ENCODE measurements at regions not wholly inside any gene's neighbourhood (a gene's known extent, or its start where the extent isn't known, plus 50 kb on each side); places are given as distances from the start of the nearest gene placed in this dataset.

- DNase-seq (ENCODE audit: low read depth in 2 of 2), result no peak
Measured at GRCh38 chrX:69278031-69278687, 112.9 kb upstream of the PJA1 start.

DNA sequence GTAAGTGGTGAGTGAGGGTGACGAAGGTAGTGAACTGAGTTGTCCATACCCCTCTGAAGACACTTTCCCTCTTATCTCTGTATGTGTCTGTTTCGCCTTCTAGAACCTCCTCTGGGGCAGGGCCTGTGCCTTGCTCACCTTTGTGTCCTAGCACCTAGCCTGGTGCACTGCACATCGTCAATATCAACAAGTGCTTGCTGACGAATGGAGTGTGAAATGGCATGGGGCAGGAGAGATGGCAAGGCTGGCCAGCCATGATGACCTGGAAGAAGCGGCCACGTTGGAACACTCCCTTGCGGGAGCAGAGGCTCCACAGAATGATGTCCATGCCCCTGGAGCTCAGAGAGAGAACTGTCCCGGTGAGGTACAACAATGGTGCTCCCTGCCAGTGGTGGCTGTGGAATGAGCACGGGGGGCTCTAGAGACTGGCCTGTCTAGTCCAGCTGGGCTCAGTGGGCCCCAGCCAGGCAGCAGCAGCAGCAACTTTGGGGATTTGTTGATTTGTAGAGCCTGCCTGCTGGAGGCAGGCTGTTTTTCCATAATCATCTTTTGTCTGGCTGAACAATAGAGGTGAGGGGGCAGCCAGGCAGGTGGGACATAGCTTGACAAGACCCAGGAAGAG lies 112.2 kb upstream of the PJA1 start:
- no peak for DNase-seq (ENCODE audit: low read depth in 2 of 2)

DNA sequence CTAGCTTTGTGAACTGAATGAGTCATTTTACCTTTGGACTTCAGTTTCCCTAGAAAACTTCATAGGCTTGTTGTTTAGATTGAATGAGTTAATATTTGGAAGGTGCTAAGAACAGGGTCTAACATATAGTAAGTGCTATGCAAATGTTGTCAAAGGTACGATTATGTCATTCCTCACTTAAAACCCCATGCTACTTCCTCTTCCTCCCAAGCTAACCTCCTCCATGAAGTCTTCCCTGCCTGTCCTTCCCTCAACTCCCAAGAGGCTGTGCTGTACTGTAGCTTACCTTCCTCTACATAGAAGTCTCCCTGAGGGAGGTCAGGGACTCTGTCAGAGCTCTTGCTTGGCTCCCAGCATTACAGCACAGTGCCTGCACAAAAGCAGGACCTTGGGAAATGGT lies 103.4 kb upstream of the PJA1 start:
- DNase-seq (ENCODE audit: low read depth in 2 of 2), result no peak

- DNase-seq (ENCODE audit: low read depth in 2 of 2), result no peak
Measured at GRCh38 chrX:69264158-69264581, 98.9 kb upstream of the PJA1 start.

- DNase-seq (ENCODE audit: low read depth in 2 of 2), result no peak
Measured at GRCh38 chrX:69263251-69263820, 98.1 kb upstream of the PJA1 start.

DNA sequence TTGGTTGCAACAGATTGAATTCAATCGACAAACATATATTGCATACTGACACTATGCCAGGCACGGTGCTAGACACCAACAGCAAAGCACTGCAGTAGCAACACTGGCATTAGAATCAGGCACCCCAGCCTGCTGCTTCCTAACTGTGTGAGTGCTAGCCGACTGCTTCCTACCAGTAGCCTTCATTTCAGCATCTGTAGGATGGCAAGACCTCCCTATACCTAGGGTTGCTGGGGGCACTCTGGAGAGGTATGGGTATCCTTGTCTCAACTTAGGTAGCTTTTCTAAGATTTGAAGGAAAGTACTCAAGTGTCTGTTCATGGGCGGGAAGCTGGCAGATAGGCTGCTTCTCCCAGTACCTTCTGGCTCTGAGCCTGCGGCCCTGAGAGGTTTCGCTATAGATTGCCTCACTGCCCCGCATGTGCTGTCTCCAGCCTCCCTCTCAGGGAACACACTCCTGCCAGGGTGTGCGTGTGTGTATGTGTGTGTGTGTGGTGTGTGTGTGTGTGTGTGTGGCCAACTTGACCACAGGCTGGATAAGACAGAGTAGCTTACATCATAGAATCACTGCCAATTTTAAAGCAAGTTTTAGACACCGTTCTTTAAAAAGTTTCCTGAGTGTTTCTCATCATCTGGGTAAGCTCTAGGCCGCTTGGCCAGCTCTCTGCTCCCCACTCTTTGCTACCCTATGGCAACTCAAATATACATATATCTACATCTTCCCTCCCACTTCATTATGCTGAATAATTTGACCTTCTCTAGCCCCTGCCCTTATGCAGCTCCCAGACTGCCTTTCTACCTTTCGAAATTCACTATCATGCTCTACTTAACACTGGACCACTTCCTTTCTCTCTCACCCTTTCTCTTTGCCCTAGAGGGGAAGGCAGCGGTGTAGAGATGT lies 97.0 kb upstream of the PJA1 start:
- DNase-seq (ENCODE audit: low read depth in 2 of 2), result no peak

DNA sequence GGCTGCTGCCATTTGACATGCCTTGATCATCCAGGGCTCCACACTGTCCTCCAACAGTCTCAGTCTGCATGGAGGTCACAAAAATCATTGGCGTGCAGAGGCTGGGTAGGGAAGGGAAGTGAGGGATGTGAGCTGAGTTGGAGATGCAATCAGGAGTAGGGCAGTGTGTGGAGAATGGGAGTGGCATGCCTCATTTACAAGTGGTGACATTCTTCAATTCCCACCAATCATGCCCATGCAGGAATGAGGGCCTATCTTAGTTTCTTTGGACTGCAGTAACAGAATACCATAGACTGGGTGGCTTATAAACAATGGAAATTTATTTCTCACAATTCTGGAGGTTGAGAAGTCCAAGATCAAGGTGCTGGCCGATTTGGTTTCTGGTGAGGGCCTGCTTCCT lies 94.9 kb upstream of the PJA1 start:
- DNase-seq (ENCODE audit: low read depth in 2 of 2), result no peak

- no peak for DNase-seq (ENCODE audit: low read depth in 2 of 2)
Measured at GRCh38 chrX:69258893-69259292, 93.6 kb upstream of the PJA1 start.

GRCh38 chrX:69257499-69258127 lies 92.4 kb upstream of the PJA1 start:
- no peak for DNase-seq (ENCODE audit: low read depth in 2 of 2)

- no peak for DNase-seq (ENCODE audit: low read depth in 2 of 2)
Measured at GRCh38 chrX:69256291-69256565, 91.0 kb upstream of the PJA1 start.

DNA sequence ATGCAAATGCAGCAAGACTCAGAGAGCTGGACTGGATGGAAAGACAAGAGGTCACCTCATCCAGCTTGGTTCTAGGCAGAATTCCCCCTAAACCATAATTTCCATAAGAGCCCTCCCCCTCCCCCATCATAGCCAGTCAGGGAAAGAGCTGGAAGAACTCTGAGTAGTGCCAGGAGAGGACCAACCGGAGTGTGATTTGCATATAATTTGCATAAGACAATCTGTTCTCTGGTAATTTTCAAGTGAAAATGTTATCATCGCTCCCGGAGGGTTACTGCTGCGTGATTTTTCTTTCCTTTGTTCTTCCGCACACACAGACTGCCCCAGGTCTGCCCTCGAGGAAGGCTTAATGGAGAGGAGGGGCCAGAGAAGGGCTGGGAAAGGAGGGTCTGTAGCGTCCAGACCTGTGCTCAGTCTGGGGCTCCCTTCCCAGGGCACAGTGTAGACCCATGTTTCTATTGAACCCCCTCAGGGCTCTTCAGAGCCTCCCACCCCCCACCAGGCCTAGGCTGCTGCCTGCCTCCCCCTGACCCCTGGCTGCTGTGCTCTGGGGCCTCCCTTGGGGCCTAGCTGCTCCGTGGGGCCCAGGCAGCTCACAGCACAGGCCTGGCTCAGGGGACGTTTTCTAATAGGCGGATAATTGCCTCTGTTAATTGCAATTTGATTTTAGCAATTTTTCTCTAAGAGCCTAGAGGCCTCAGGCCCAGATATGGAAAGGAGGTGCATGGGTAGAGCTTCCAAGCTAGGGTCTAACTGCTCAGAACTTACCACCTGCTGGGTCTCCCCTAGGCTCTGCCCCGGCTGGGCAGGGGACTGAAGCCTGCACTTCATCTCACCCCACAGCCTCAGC lies 90.4 kb upstream of the PJA1 start:
- no peak for DNase-seq (ENCODE audit: low read depth in 2 of 2)

- DNase-seq (ENCODE audit: low read depth in 2 of 2), result no peak
Measured at GRCh38 chrX:69253821-69254220, 88.6 kb upstream of the PJA1 start.

DNA sequence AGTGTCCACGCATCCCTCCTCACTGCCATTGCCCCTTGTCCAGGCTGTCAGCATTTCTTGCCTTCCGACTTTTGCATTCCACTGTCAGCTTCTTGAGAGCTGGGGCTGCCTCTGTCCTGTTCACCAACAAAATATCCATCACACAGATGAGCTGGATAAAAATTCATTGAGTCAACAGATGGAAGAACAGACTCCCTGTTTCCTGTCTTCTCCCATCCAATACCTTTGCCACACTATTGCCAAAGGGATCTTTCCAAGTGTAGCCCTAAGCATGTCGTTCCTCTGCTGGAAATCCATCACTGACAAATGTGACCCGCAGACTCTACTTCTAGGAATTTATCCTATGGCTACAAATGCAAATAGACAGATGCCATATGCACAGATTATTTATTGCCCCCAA lies 78.0 kb upstream of the PJA1 start:
- DNase-seq (ENCODE audit: low read depth in 2 of 2), result no peak

DNA sequence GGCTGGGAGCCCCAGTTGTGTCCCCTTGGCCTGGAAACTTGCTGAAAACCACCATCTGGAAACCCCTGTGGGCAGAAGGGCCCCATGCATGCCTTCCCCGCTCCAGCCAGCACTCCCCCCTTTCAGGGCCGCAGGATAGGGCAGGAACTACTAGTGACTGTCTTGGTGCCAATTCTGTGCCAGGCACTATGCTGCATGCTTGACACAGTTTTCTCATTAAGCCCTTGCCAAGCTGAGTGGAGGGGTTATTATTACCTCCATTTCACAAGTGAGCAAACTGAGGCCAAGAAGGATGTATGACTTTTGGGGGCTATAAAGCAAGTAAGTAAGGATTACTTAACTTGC lies 73.6 kb upstream of the PJA1 start:
- no peak for DNase-seq (ENCODE audit: low read depth in 2 of 2)

DNA sequence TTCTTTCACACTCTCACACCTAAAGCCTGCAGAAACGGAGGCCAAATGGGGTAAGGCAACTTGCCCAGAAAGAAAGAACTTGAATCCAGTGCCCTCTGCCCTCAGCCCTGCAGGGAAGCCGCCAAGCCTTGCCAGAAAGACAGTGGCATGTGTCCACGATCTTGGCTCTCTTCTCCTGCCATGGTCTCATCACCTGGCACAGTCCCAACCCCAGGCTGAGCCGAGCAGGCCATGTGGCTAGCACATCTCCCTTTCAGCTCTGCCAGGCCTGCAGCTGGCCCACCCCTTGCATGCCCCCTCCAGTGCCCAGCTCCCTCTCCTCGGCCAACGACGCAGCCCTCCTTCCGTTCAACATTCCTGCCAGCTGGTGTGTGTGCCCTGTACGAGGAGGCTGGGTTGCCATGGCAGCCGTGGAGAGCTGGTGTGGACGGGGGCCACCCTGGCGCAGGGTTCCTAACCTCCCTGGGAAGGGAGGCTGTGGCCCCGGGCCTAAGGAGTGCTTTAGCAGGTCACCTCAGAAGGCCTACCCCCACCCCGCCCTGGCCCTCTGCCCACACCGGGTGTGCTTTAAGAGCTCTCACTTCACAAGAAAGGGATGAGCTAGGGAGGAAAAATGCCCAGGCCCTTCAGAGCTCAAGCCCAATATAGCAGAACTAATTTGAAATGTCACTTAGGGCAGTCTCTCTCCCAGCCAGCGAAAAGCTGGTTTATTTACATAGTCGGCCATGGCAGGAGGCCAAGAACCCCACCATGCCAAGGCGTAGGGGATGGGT lies 73.0 kb upstream of the PJA1 start:
- no peak for DNase-seq (ENCODE audit: low read depth in 2 of 2)

- no peak for DNase-seq (ENCODE audit: low read depth in 2 of 2)
Measured at GRCh38 chrX:69237236-69237635, 72.0 kb upstream of the PJA1 start.

- DNase-seq (ENCODE audit: low read depth in 2 of 2), result no peak
Measured at GRCh38 chrX:69236641-69237040, 71.4 kb upstream of the PJA1 start.

- DNase-seq (ENCODE audit: low read depth in 2 of 2), result no peak
Measured at GRCh38 chrX:69234624-69235023, 69.4 kb upstream of the PJA1 start.

DNA sequence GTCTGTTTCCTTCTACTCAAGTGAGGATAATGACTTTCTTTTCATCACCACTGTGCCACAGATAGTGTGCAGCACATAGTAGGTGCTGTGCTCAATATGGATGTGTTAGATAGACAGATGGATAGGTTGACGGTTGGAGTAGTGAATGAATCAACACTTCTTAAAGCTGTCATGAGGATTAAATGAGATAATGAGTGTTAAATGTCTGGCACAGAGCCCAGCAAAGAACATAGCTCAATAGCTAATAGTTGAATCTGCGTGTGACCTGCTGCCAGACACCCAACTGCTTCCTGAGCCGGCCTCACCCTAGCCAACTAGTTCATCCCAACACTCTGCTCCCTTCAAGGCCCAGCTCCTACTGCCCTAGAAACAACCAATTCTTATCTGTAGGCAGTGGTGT lies 67.7 kb upstream of the PJA1 start:
- DNase-seq (ENCODE audit: low read depth in 2 of 2), result peak in 1 of 2 donors; percentile 10

- DNase-seq (ENCODE audit: low read depth in 2 of 2), result no peak
Measured at GRCh38 chrX:69231903-69232302, 66.7 kb upstream of the PJA1 start.
